Kidney tubule cell (primary cell): ENCODE measurements at regions not wholly inside any gene's neighbourhood (a gene's known extent, or its start where the extent isn't known, plus 50 kb on each side); places are given as distances from the start of the nearest gene placed in this dataset.

Experiments used
- DNase-seq: peaks from one replicate; pipeline ENCODE4 v3.0.0-alpha.2; 2018; ENCODE audit warnings: low spot score

DNA sequence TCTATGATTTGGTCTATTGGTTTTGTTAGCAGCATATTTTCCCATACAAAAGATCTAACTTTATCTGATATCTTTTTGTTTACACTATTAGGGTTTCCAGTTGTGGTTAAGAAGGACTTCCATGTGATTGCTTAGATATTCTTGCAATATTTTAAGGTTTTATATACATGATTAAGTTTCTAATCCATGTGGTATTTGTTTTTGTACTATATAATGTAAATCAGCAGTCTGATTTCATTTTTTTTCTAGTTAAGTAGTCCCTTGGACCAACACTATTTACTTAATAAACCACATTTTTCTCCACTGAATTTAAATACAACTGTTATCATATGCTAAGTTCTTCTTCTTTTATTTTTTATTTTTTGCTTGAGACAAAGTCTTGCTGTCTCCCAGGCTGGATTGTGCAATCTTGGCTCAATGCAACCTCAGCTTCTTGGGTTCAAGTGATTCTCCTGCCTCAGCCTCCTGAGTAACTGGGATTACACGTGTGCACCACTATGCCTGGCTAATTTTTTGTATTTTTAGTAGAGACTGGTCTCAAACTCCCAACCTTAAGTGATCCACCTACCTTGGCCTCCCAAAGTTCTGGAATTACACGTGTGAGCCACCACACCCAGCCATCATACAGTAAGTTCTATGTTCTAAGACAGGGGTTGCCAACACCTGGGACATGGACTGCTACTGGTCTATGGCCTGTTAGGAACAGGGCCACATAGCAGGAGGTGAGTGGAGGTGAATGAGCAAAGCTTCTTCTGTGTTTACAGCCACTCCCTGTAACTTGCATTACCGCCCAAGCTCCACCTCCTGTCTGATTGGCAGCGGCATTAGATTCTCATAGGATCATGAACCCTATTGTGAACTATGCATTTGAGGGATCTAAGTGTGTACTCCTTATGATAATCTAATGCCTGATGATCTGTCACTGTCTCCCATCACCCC lies 58.5 kb upstream of the RAB27B start:
- no peak for DNase-seq

DNA sequence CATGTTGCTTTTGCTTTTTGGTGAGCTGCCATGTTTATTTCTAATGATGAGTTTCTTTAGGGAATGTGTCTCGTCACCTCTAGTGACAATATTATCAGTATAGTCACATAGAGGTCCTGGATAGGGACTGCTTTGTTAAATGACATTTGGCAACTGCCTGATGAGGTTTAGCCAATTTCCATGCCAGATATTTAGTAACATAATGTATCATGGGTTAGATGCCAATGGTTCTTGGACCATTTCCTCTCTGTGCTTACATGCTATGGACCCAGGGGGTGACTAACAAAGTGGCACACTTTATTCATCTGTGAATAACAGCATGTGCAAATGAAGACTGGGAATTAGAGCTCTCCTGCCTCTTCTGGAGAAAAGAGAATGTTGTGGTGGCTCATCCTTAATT lies 56.2 kb upstream of the RAB27B start:
- DNase-seq, result no peak

DNA sequence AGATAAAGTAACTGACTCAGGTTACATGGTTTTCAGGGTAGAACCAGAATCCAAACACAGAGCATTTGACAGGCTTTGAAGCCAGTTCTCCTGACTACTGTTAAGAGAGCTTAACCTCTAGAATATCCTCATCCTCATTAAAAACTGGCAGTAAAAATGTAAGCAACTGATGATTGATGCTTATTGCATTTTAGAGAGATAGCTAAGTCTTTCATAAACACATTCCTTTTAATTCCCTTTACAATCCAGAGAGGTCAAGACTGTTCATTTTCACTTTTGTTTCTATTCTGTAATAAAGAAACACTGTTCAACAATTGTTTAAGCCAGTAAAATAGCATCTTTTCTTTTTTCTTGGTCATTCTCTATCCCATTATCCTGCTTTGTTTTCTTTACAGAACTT lies 53.9 kb upstream of the RAB27B start:
- DNase-seq, result no peak

DNA sequence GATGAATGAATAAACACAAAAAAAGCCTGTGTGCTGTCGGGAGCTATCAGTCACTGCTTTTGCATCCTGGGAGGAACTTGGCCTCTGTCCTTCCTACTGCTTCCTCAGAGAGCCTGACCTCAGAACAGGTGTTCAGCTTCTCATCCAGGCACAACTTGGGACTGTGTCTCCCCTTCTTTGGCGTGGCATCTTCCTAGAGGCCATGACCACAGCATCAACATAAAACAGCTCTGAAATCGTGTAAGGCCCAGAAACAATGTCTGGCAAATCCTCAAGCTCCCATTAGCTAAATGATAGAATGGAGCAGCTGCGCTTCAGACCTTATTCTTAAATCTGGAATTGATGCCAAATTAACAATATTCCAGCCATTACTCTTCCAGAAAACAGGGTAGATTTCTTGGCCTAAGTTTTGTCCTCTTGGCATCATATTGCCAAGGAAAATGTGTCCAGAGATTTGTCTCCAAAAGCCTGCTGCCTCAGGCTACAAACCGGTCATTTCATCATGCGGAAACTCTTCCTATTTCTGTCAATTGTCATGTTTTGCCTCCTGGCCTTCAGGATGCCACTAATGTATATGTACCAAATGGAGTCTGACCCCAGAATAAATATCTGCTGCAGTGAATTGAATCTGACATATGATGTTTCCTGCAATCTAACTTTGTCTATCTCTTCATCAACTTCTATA lies 53.2 kb upstream of the RAB27B start:
- peak; percentile 21 for DNase-seq

DNA sequence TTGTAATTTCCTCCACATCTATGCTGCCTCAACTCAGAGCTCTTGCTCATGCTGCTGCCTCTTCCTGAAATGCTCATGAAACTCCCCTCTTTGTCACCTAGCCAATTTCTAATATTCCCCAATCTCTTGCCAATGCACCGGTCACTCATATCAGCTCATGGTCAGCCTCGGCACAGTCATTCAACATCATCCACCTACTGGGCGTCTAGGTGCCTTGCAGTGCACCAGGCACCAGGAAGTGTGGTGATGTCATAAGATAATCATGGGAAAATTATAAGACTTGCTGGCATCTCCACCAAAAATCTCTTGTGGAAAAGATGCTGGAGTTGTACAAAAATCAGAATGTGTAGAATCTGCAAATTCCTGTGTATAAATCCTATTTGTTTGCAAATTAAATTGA lies 52.6 kb upstream of the RAB27B start:
- peak; percentile 93 for DNase-seq

DNA sequence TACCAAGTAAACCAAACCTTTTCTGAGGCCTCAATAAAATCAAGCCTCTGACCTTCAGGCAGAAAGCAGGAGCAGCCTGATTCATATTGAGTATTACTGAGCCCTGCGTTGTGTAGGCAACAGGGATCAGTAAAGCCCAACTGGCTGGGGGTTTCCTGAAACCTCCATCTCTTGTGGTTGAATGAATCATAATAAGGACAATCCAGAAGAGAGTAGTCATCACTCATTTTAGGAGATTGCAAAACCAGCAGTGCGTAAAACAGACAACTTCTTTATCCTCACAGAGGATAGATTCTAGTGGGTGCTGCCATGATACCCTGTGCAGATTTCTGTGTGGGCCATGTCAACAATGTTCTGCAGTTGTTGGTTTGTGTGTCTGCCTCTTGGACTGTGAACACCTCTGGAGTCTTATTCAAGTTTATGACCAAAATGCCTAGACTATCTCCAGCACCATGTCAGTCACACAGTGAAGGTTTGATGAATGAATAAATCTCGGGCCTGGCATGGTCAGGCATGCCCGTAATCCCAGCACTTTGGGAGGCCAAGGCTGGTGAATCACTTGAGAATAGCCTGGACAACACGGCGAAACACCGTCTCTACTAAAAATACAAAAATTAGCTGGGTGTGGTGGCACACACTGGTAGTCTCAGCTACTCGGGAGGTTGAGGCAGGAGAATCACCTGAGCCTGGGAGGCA lies 51.8 kb upstream of the RAB27B start:
- DNase-seq, result peak; percentile 99

DNA sequence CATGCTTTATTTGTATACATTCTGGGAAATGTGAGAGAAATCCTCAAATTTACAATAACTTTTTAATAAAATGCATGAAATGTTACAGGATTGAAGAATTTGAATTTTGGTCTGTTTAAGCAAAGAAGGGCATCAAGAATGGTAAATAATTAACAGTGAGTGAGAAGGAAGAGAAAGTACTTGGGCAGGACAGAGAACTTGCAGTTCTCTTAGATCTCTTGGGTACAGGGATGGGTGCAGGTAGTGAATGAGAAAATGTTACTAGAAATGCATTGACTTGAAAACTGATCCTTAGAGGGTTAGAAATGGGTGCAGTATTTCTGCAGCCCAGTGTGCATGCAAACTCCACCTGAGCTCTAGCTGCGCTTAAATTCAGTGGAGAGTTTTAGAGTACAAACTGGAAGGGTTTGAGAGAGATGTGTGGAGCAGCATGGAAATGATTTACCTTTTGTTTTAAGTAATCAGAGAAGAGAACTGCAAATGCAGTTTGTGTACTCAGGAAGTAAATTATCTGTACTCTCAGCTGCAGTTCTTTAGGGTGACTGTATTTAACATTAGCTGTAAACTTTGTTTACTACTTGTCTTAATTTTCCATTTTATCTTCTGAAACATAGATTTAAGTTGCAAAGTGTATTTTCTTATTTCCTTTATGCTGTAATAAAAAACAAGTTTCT lies 51.0 kb upstream of the RAB27B start:
- peak; percentile 60 for DNase-seq

DNA sequence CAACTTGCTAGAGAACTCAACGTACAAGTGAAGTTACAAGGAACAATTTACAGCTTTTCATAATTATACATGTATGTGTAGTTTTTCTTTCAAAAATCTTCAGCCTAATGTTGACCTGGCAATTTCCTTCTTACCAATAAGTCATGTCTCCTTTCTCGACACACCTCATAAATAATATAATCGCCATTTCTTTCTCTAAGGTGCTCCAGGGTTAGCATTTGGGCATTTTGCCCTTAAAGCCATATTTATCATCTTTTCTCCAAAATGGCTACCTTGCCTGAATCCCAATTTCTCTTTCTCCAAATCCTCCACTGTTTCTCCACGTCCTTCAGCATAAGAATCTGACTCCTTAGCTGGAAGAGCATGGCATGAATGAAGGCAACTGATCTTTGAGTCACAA lies 50.3 kb upstream of the RAB27B start:
- no peak for DNase-seq
